HepG2 (cell line): ENCODE measurements at regions not wholly inside any gene's neighbourhood (a gene's known extent, or its start where the extent isn't known, plus 50 kb on each side); places are given as distances from the start of the nearest gene placed in this dataset.

Source experiments
- CTCF ChIP-seq: sonication (generic); formaldehyde crosslinking; IDR thresholded peaks from 2 replicates; pipeline ENCODE4 v1.5.0; 2020; ENCODE audit warnings: mild to moderate bottlenecking, missing genetic modification reagents, moderate library complexity
- FOXM1 ChIP-seq: sonication (generic); formaldehyde crosslinking; IDR thresholded peaks from 2 replicates; pipeline ENCODE4 v1.5.0; 2020; ENCODE audit warnings: missing genetic modification reagents
- HIVEP1 ChIP-seq: sonication (generic); formaldehyde crosslinking; IDR thresholded peaks from 2 replicates; pipeline ENCODE4 v1.4.0; 2020; ENCODE audit warnings: mild to moderate bottlenecking, missing genetic modification reagents
- MEIS2 ChIP-seq: sonication (generic); formaldehyde crosslinking; IDR thresholded peaks from 2 replicates; pipeline ENCODE4 v1.9.0; 2021; ENCODE audit warnings: mild to moderate bottlenecking, missing genetic modification reagents
- NFE2 ChIP-seq: sonication (generic); formaldehyde crosslinking; IDR thresholded peaks from 2 replicates; pipeline ENCODE4 v1.4.0; 2020; ENCODE audit warnings: missing genetic modification reagents
- RARG ChIP-seq: sonication (generic); formaldehyde crosslinking; IDR thresholded peaks from 2 replicates; pipeline ENCODE4 v1.4.0; 2020; ENCODE audit warnings: low read depth, mild to moderate bottlenecking, missing genetic modification reagents
- ZBTB33 ChIP-seq: sonication (generic); formaldehyde crosslinking; IDR thresholded peaks from 2 replicates; pipeline ENCODE4 v1.4.0; 2020; ENCODE audit warnings: missing genetic modification reagents
- ZFP1 ChIP-seq: IDR thresholded peaks from 2 replicates; pipeline ENCODE4 v1.6.1; 2016
- ZNF230 ChIP-seq: sonication (generic); formaldehyde crosslinking; IDR thresholded peaks from 2 replicates; pipeline ENCODE4 v1.4.0; 2020; ENCODE audit warnings: mild to moderate bottlenecking, missing genetic modification reagents
- ZNF510 ChIP-seq: sonication (generic); formaldehyde crosslinking; IDR thresholded peaks from 2 replicates; pipeline ENCODE4 v1.4.0; 2020; ENCODE audit warnings: low read depth, mild to moderate bottlenecking, missing genetic modification reagents

GRCh38 chr7:69172357-69173077 is 425.8 kb upstream of the AUTS2 start:
- TF ChIP-seq ZBTB33 (CRISPR knock-in tag) (no peak), RARG (CRISPR knock-in tag) (no peak), HIVEP1 (CRISPR knock-in tag) (no peak), ZNF510 (CRISPR knock-in tag) (no peak), ZNF230 (CRISPR knock-in tag) (no peak), ZFP1 (CRISPR knock-in tag) (no peak), FOXM1 (CRISPR knock-in tag) (no peak), MEIS2 (no peak), NFE2 (no peak), CTCF (no peak)
